T-helper 17 cell (primary cell): ENCODE measurements at regions not wholly inside any gene's neighbourhood (a gene's known extent, or its start where the extent isn't known, plus 50 kb on each side); places are given as distances from the start of the nearest gene placed in this dataset.

Experiments used
- ATAC-seq: fragments of 150-1000 bp; cut with Tn5 transposase; 2 replicates; pipeline ENCODE4 v1.10.0; 2021; ENCODE audit warnings: mild to moderate bottlenecking, moderate library complexity
- DNase-seq, 3 donors: peaks; one replicate each; pipeline versions ENCODE4 v3.0.0 to v3.0.0-alpha.2; 2020 to 2021
- H3K9me3 ChIP-seq: one replicate; pipeline ENCODE4 v1.7.0; 2013; ENCODE audit warnings: low read length, mild to moderate bottlenecking; ENCODE audit not compliant: control insufficient read depth, poor library complexity, severe bottlenecking
- H3K27ac Mint-ChIP-seq: one replicate; pipeline ENCODE4 v1.8.0; 2022; ENCODE audit warnings: mild to moderate bottlenecking, moderate library complexity, mixed read lengths
- H3K27me3 Mint-ChIP-seq: one replicate; pipeline ENCODE4 v1.8.0; 2022; ENCODE audit warnings: mixed read lengths
- H3K36me3 Mint-ChIP-seq: one replicate; pipeline ENCODE4 v1.8.0; 2022; ENCODE audit warnings: low read depth, mixed read lengths
- H3K4me1 Mint-ChIP-seq: one replicate; pipeline ENCODE4 v1.8.0; 2022; ENCODE audit warnings: mild to moderate bottlenecking, mixed read lengths
- H3K4me3 Mint-ChIP-seq: one replicate; pipeline ENCODE4 v1.8.0; 2022; ENCODE audit warnings: mild to moderate bottlenecking, moderate library complexity, mixed read lengths

- no peaks in the 10 kb centered on the region for H3K9me3 ChIP-seq
- Mint-ChIP-seq H3K36me3 (peaks cover 5% of the 10 kb centered on the region), H3K4me3 (no peak overlapping the region), H3K27me3 (peaks cover 20% of the 10 kb centered on the region), H3K27ac (no peak overlapping the region), H3K4me1 (no peaks in the 10 kb centered on the region)
- ATAC-seq: no peak
- DNase-seq: no peak
Observed at GRCh38 chr10:131757285-131758058, 143.3 kb upstream of the PPP2R2D start.

- Mint-ChIP-seq H3K36me3 (peaks cover 6% of the 10 kb centered on the region), H3K4me3 (no peak overlapping the region), H3K27ac (no peak overlapping the region), H3K27me3 (peaks cover 17% of the 10 kb centered on the region), H3K4me1 (no peaks in the 10 kb centered on the region)
- H3K9me3 ChIP-seq: no peaks in the 10 kb centered on the region
- no peak for ATAC-seq
- DNase-seq: no peak
Observed at GRCh38 chr10:131758062-131758938, 142.5 kb upstream of the PPP2R2D start.

GRCh38 chr10:131758939-131759301, 141.9 kb upstream of the PPP2R2D start:
- Mint-ChIP-seq H3K27me3 (peaks cover 22% of the 10 kb centered on the region), H3K4me1 (no peaks in the 10 kb centered on the region), H3K27ac (no peak overlapping the region), H3K4me3 (no peak overlapping the region), H3K36me3 (peaks cover 7% of the 10 kb centered on the region)
- no peak for ATAC-seq
- DNase-seq: no peak
- H3K9me3 ChIP-seq: no peaks in the 10 kb centered on the region

- Mint-ChIP-seq H3K36me3 (peaks cover 7% of the 10 kb centered on the region), H3K4me3 (no peak overlapping the region), H3K4me1 (no peaks in the 10 kb centered on the region)
Observed at GRCh38 chr10:131759347-131759746, 141.5 kb upstream of the PPP2R2D start.

GRCh38 chr10:131760416-131761166, 140.2 kb upstream of the PPP2R2D start:
- ATAC-seq: no peak
- H3K27me3 Mint-ChIP-seq: peaks cover 33% of the 10 kb centered on the region
- no peak overlapping the region for H3K27ac Mint-ChIP-seq
- H3K4me1 Mint-ChIP-seq: no peaks in the 10 kb centered on the region
- H3K36me3 Mint-ChIP-seq: peaks cover 7% of the 10 kb centered on the region
- no peak overlapping the region for H3K4me3 Mint-ChIP-seq
- H3K9me3 ChIP-seq: no peaks in the 10 kb centered on the region
- no peak for DNase-seq

More at GRCh38 chr10:131759347-131759746, 141.5 kb upstream of the PPP2R2D start:
- DNase-seq (no peak), ATAC-seq (no peak)
- no peaks in the 10 kb centered on the region for H3K9me3 ChIP-seq
- Mint-ChIP-seq H3K27me3 (peaks cover 26% of the 10 kb centered on the region), H3K27ac (no peak overlapping the region)

GRCh38 chr10:131762789-131763696, 137.8 kb upstream of the PPP2R2D start:
- Mint-ChIP-seq H3K4me3 (no peak overlapping the region), H3K4me1 (no peaks in the 10 kb centered on the region), H3K27me3 (peaks cover 33% of the 10 kb centered on the region), H3K27ac (no peak overlapping the region), H3K36me3 (peaks cover 7% of the 10 kb centered on the region)
- H3K9me3 ChIP-seq: no peaks in the 10 kb centered on the region
- DNase-seq (no peak), ATAC-seq (no peak)

- ATAC-seq: no peak
- H3K36me3 Mint-ChIP-seq: peaks cover 7% of the 10 kb centered on the region
- no peaks in the 10 kb centered on the region for H3K9me3 ChIP-seq
- H3K4me1 Mint-ChIP-seq: no peaks in the 10 kb centered on the region
- H3K27me3 Mint-ChIP-seq: peaks cover 32% of the 10 kb centered on the region
- H3K4me3 Mint-ChIP-seq: no peak overlapping the region
- no peak for DNase-seq
- no peak overlapping the region for H3K27ac Mint-ChIP-seq
Observed at GRCh38 chr10:131764929-131765328, 135.9 kb upstream of the PPP2R2D start.

- no peak overlapping the region for H3K27ac Mint-ChIP-seq
- no peak for DNase-seq
- no peak for ATAC-seq
- H3K4me3 Mint-ChIP-seq: no peak overlapping the region
- H3K4me1 Mint-ChIP-seq: no peaks in the 10 kb centered on the region
- H3K9me3 ChIP-seq: no peaks in the 10 kb centered on the region
- peaks cover 2% of the 10 kb centered on the region for H3K36me3 Mint-ChIP-seq
- H3K27me3 Mint-ChIP-seq: peaks cover 30% of the 10 kb centered on the region
Observed at GRCh38 chr10:131766096-131766495, 134.7 kb upstream of the PPP2R2D start.

- peaks cover 2% of the 10 kb centered on the region for H3K36me3 Mint-ChIP-seq
- H3K4me3 Mint-ChIP-seq: no peak overlapping the region
- no peak overlapping the region for H3K27ac Mint-ChIP-seq
- ATAC-seq (no peak), DNase-seq (no peak)
- peaks cover 34% of the 10 kb centered on the region for H3K27me3 Mint-ChIP-seq
- H3K4me1 Mint-ChIP-seq: no peaks in the 10 kb centered on the region
- no peaks in the 10 kb centered on the region for H3K9me3 ChIP-seq
Observed at GRCh38 chr10:131767716-131768115, 133.1 kb upstream of the PPP2R2D start.

- DNase-seq: no peak
- no peak for ATAC-seq
- Mint-ChIP-seq H3K4me1 (no peaks in the 10 kb centered on the region), H3K36me3 (no peaks in the 10 kb centered on the region), H3K27ac (no peak overlapping the region), H3K27me3 (peaks cover 14% of the 10 kb centered on the region), H3K4me3 (no peak overlapping the region)
- H3K9me3 ChIP-seq: no peaks in the 10 kb centered on the region
Observed at GRCh38 chr10:131769571-131770410, 131.0 kb upstream of the PPP2R2D start.

GRCh38 chr10:131770946-131771633, 129.7 kb upstream of the PPP2R2D start:
- Mint-ChIP-seq H3K4me3 (no peak overlapping the region), H3K4me1 (no peaks in the 10 kb centered on the region), H3K27me3 (peaks cover 12% of the 10 kb centered on the region), H3K27ac (no peak overlapping the region), H3K36me3 (no peaks in the 10 kb centered on the region)
- ATAC-seq (no peak), DNase-seq (no peak)
- no peaks in the 10 kb centered on the region for H3K9me3 ChIP-seq
